ENCODE measurements at regions not wholly inside any gene's neighbourhood (a gene's known extent, or its start where the extent isn't known, plus 50 kb on each side); places are given as distances from the start of the nearest gene placed in this dataset.

DNA sequence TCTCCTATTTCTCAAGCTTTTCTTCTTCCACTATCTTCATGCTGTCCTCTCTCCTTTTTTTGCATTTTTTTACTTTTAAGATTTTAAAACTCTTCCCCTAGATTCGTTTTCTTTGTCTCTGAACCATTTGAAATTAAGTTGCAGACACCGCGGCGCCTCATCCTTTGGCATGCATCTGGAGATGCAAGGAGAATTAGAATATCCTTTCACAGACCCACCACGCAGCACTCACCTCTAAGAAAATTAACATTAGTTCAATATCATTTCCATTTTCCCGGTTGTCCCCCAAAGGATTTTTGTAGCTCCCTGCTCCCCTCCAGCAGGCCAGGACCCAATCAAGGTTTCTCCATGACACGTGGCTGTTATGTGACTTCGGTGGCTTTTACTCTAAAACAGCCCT, 88.8 kb downstream of the C1QL2 start:
- TF ChIP-seq, protein P1, sequence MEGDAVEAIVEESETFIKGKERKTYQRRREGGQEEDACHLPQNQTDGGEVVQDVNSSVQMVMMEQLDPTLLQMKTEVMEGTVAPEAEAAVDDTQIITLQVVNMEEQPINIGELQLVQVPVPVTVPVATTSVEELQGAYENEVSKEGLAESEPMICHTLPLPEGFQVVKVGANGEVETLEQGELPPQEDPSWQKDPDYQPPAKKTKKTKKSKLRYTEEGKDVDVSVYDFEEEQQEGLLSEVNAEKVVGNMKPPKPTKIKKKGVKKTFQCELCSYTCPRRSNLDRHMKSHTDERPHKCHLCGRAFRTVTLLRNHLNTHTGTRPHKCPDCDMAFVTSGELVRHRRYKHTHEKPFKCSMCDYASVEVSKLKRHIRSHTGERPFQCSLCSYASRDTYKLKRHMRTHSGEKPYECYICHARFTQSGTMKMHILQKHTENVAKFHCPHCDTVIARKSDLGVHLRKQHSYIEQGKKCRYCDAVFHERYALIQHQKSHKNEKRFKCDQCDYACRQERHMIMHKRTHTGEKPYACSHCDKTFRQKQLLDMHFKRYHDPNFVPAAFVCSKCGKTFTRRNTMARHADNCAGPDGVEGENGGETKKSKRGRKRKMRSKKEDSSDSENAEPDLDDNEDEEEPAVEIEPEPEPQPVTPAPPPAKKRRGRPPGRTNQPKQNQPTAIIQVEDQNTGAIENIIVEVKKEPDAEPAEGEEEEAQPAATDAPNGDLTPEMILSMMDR (IDR thresholded peaks at IDR 0.05): no peak
- TF ChIP-seq POLR2A (IDR thresholded peaks at IDR 0.05; ENCODE audit: low read depth): no peak

All from esophagus muscularis mucosa (tissue), 3 donors.